Lower lobe of right lung (tissue), 2 donors: ENCODE measurements at regions not wholly inside any gene's neighbourhood (a gene's known extent, or its start where the extent isn't known, plus 50 kb on each side); places are given as distances from the start of the nearest gene placed in this dataset. TPM values are rescaled to one million over a fixed set of nuclear protein-coding genes. Genes with fewer than 3 reads are reported as not detected.

Experiments used
- ATAC-seq, 2 donors: fragments of 200-7000 bp; cut with Tn5 transposase; one replicate each; pipeline ENCODE4 v1.9.1; 2020 to 2022; ENCODE audit warnings: mild to moderate bottlenecking in 2 of 2, moderate library complexity in 2 of 2
- DNase-seq: peaks from one replicate; pipeline ENCODE4 v3.0.0-alpha.2; 2020
- H3K27ac ChIP-seq: fragments of 200-600 bp; one replicate; pipeline ENCODE4 v1.8.0; 2022
- H3K27me3 ChIP-seq: fragments of 200-600 bp; one replicate; pipeline ENCODE4 v1.8.0; 2022; ENCODE audit warnings: low read depth
- H3K36me3 ChIP-seq: fragments of 200-600 bp; one replicate; pipeline ENCODE4 v1.8.0; 2022; ENCODE audit warnings: mild to moderate bottlenecking
- H3K4me1 ChIP-seq: fragments of 200-600 bp; one replicate; pipeline ENCODE4 v1.8.0; 2022
- H3K4me3 ChIP-seq: fragments of 200-600 bp; one replicate; pipeline ENCODE4 v1.8.0; 2022; ENCODE audit warnings: mild to moderate bottlenecking
- H3K9me3 ChIP-seq: fragments of 200-600 bp; one replicate; pipeline ENCODE4 v1.8.0; 2022
- intact Hi-C: fragments of 100-400 bp; cut with DNase I; formaldehyde crosslinking; loops from one replicate; pipeline ENCODE4 v1.11.0; 2022
- microRNA-seq: library from miRNA; unstranded; fragments of <30 nt; microRNA quantifications from one replicate; pipeline ENCODE4 v1.2.0, GENCODE V29; 2020; ENCODE audit warnings: borderline number of aligned reads
- TF ChIP-seq, protein P1 (sequence below): fragments of 200-600 bp; IDR thresholded peaks from one replicate; pipeline ENCODE4 v1.8.0; 2022; ENCODE audit warnings: antibody characterized with exemption, mild to moderate bottlenecking
- donor health status: DM: no; HTN: yes; CAD: no; lungs with severe emphysema.

- Histone ChIP-seq H3K27ac (peak overlapping the region; percentile 85), H3K4me1 (peaks cover 63% of the 10 kb centered on the region), H3K9me3 (no peaks in the 10 kb centered on the region), H3K4me3 (no peak overlapping the region), H3K27me3 (no peaks in the 10 kb centered on the region), H3K36me3 (no peaks in the 10 kb centered on the region)
- TF ChIP-seq, protein P1, sequence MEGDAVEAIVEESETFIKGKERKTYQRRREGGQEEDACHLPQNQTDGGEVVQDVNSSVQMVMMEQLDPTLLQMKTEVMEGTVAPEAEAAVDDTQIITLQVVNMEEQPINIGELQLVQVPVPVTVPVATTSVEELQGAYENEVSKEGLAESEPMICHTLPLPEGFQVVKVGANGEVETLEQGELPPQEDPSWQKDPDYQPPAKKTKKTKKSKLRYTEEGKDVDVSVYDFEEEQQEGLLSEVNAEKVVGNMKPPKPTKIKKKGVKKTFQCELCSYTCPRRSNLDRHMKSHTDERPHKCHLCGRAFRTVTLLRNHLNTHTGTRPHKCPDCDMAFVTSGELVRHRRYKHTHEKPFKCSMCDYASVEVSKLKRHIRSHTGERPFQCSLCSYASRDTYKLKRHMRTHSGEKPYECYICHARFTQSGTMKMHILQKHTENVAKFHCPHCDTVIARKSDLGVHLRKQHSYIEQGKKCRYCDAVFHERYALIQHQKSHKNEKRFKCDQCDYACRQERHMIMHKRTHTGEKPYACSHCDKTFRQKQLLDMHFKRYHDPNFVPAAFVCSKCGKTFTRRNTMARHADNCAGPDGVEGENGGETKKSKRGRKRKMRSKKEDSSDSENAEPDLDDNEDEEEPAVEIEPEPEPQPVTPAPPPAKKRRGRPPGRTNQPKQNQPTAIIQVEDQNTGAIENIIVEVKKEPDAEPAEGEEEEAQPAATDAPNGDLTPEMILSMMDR: no peak
- ATAC-seq: peak; percentile 81 to 89
- intact Hi-C loops: no loop called here
- peak; percentile 86 for DNase-seq
These were observed 49.8 kb upstream of the LGALSL start for GRCh38 chr2:64404002-64404731.

Small RNA genes lying in the stretch of these regions (microRNA-seq; reads per million reads assigned to microRNA genes)
- gene MIR4433A (not detected), gene MIR4433B (not detected)
